SW480 (cell line): ENCODE measurements at regions not wholly inside any gene's neighbourhood (a gene's known extent, or its start where the extent isn't known, plus 50 kb on each side); places are given as distances from the start of the nearest gene placed in this dataset.

Source experiments
- DNase-seq: peaks from one replicate; pipeline ENCODE4 v3.0.0-alpha.2; 2016; ENCODE audit warnings: low spot score

- no peak for DNase-seq
Observed at GRCh38 chr7:93646538-93646937, 72.0 kb upstream of the CALCR start.

DNA sequence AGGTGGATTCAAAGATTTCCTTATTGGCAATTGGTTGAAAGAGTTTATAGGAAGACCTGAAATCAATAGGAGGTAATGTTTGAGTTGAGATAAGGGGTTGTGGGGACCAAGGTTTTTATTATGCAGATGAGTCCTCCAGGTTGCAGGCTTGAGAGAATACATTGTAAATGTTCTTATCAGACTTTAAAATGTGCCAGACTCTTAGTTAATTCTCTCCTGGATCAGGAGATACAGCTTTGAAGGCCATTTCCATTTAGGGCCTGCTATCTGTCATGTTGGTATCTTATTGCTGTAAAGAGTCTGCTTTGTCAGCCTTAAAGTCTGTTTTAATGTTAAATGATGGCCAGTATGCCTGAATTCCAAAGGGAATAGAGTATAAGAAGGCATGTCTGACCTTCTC lies 61.8 kb upstream of the CALCR start:
- DNase-seq = no peak

DNA sequence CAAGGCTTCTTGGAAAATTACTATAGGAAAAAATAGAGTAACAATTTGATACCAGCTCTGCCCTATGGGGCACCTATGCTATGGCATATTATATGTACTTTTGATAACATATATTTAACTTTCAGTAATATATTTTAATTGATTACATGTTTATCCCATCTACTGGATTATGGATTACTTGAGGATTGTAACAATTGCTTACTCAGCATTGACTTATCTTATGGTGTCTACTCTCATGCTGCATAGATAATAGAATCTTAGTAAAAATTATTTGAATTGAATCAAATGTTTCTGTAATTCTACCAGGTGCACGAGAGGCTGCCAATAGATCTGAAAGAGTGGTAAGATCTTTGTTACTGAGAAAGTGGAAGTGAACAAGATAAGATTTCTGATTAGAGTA lies 57.8 kb upstream of the CALCR start:
- DNase-seq = no peak

DNA sequence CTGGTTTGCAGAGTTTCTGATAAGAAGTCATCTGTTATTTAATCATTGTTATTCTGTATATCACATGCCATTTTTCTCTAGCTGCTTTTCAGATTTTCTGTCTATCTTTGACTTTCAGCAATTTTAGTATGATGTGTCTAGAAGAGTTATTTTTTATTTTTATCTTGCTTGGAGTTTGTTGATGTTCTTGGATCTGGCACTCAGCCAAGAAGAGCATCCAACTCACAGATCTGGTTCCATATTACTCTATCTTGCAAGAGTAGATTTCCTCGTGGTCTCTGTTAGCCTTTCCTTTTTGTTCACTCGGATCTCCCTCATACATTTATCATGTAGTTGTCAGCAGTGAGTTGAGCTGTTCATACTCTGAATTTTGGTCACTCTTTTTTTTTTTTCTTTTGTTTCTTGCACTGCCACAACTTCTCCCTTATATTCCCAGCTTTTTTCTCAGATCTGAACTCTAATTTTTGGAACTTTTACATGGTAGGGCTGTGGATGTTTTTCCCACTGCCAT lies 54.8 kb upstream of the CALCR start:
- DNase-seq = no peak

- DNase-seq = no peak
Observed at GRCh38 chr7:93626869-93627268, 52.3 kb upstream of the CALCR start.
